HepG2 (cell line): ENCODE measurements at regions not wholly inside any gene's neighbourhood (a gene's known extent, or its start where the extent isn't known, plus 50 kb on each side); places are given as distances from the start of the nearest gene placed in this dataset.

Experiments used
- CTCF ChIP-seq: sonication (generic); formaldehyde crosslinking; IDR thresholded peaks from 2 replicates; pipeline ENCODE4 v1.5.0; 2020; ENCODE audit warnings: mild to moderate bottlenecking, missing genetic modification reagents, moderate library complexity
- KMT2B ChIP-seq: IDR thresholded peaks from 2 replicates; pipeline ENCODE4 v1.6.1; 2016; ENCODE audit warnings: missing genetic modification reagents, missing compliant biosample characterization
- MAX ChIP-seq: IDR thresholded peaks from 2 replicates; pipeline ENCODE4 v1.6.1; 2012; ENCODE audit warnings: inconsistent platforms
- SRF ChIP-seq: IDR thresholded peaks from 2 replicates; pipeline ENCODE4 v1.6.1; 2011; ENCODE audit warnings: mild to moderate bottlenecking, low read depth, low read length, moderate library complexity
- THAP7 ChIP-seq: sonication (generic); formaldehyde crosslinking; IDR thresholded peaks from 2 replicates; pipeline ENCODE4 v1.8.1; 2023; ENCODE audit warnings: mild to moderate bottlenecking, missing genetic modification reagents
- USF2 ChIP-seq, 2 experiments: sonication (generic) in 1 of 2; formaldehyde crosslinking in 1 of 2; IDR thresholded peaks; 2 replicates each; pipeline versions ENCODE4 v1.5.1 to v1.6.1; 2011 to 2020; ENCODE audit warnings: borderline replicate concordance in 1 of 2, low read depth in 1 of 2, low read length in 1 of 2, mild to moderate bottlenecking in 1 of 2, missing genetic modification reagents in 1 of 2, moderate library complexity in 1 of 2
- ZNF589 ChIP-seq: sonication (generic); formaldehyde crosslinking; conservative IDR thresholded peaks from 2 replicates; pipeline ENCODE4 v1.8.0; 2022; ENCODE audit warnings: mild to moderate bottlenecking, moderate library complexity, missing genetic modification reagents
- ZNF782 ChIP-seq: sonication (generic); formaldehyde crosslinking; IDR thresholded peaks from 2 replicates; pipeline ENCODE4 v1.4.0; 2020; ENCODE audit warnings: missing genetic modification reagents, mild to moderate bottlenecking, borderline replicate concordance

- TF ChIP-seq CTCF (CRISPR knock-in tag) (no peak), ZNF589 (CRISPR knock-in tag) (no peak), SRF (no peak), ZNF782 (CRISPR knock-in tag) (no peak), MAX (no peak), USF2 (IDR thresholded peaks at IDR 0.05; ENCODE audit: low read depth, low read length) (no peak), USF2 (CRISPR knock-in tag; IDR thresholded peaks at IDR 0.05; ENCODE audit: borderline replicate concordance) (no peak), THAP7 (CRISPR knock-in tag) (no peak), KMT2B (no peak)
These were observed 175.5 kb upstream of the RORA start for GRCh38 chr15:61404567-61404966.
